RWPE1 (cell line): ENCODE measurements at regions not wholly inside any gene's neighbourhood (a gene's known extent, or its start where the extent isn't known, plus 50 kb on each side); places are given as distances from the start of the nearest gene placed in this dataset.

Source experiments
- CTCF ChIA-PET: fragments of 350-600 bp; sonication (Branson Sonifier 250); formaldehyde crosslinking; extraction: SDS; loops from one replicate; lab custom pipeline; 2021; lab: Yijun Ruan, JAX
- POLR2A ChIA-PET: fragments of 400-600 bp; formaldehyde crosslinking; extraction: SDS; loops from one replicate; lab custom pipeline; 2020; ENCODE audit warnings: antibody characterized with exemption; ENCODE audit not compliant: low non-redundant PET; lab: Yijun Ruan, JAX
- DNase-seq: peaks from one replicate; pipeline ENCODE4 v3.0.0; 2012; ENCODE audit warnings: low spot score
- H3K27ac ChIP-seq: fragments of 450-650 bp; 2 replicates; pipeline ENCODE4 v1.5.1; 2017
- CTCF ChIP-seq: fragments of 450-650 bp; conservative IDR thresholded peaks from 2 replicates; pipeline ENCODE4 v1.5.1; 2017; ENCODE audit warnings: low read depth, mild to moderate bottlenecking

GRCh38 chr10:89873055-89873454 is 171.7 kb downstream of the KIF20B start:
- no peak for TF ChIP-seq CTCF
- CTCF ChIA-PET, result no interaction called here
- DNase-seq, result no peak
- H3K27ac ChIP-seq, result no peak overlapping the region
- POLR2A ChIA-PET, result no interaction called here

- DNase-seq, result no peak
- no peak for TF ChIP-seq CTCF
- ChIA-PET CTCF (no interaction called here), POLR2A (no interaction called here)
- H3K27ac ChIP-seq, result no peak overlapping the region
Observed at GRCh38 chr10:89875557-89875956, 174.2 kb downstream of the KIF20B start.

GRCh38 chr10:89879121-89879520 is 177.7 kb downstream of the KIF20B start:
- TF ChIP-seq CTCF, result no peak

GRCh38 chr10:89887406-89887805 is 186.0 kb downstream of the KIF20B start:
- no peak for TF ChIP-seq CTCF
- CTCF ChIA-PET, result no interaction called here
- no peak overlapping the region for H3K27ac ChIP-seq
- DNase-seq, result no peak
- POLR2A ChIA-PET, result no interaction called here

More at GRCh38 chr10:89879121-89879520, 177.7 kb downstream of the KIF20B start:
- POLR2A ChIA-PET, result no interaction called here
- DNase-seq, result no peak
- no peak overlapping the region for H3K27ac ChIP-seq
- CTCF ChIA-PET, result interaction anchor here (0.6 kb wide), 1 partner anchor 1249 kb away, joined by 3 read pairs; no protein-coding TSS in a partner anchor

- H3K27ac ChIP-seq, result no peak overlapping the region
- POLR2A ChIA-PET, result no interaction called here
- DNase-seq, result no peak
Observed at GRCh38 chr10:89887830-89888229, 186.4 kb downstream of the KIF20B start.

GRCh38 chr10:89888321-89889070 is 187.1 kb downstream of the KIF20B start:
- DNase-seq, result no peak
- no peak for TF ChIP-seq CTCF
- H3K27ac ChIP-seq, result no peak overlapping the region
- POLR2A ChIA-PET, result no interaction called here
- CTCF ChIA-PET, result interaction anchor here (0.6 kb wide), 1 partner anchor 73 kb away, joined by 8 read pairs; no protein-coding TSS in a partner anchor

More at GRCh38 chr10:89887830-89888229, 186.4 kb downstream of the KIF20B start:
- CTCF ChIA-PET, result interaction anchor here (0.6 kb wide), 1 partner anchor 73 kb away, joined by 8 read pairs; no protein-coding TSS in a partner anchor
- TF ChIP-seq CTCF, result no peak
